Esophagus muscularis mucosa (tissue), 4 donors: ENCODE measurements at regions not wholly inside any gene's neighbourhood (a gene's known extent, or its start where the extent isn't known, plus 50 kb on each side); places are given as distances from the start of the nearest gene placed in this dataset.

Experiments
- DNase-seq: peaks from one replicate; pipeline ENCODE4 v3.0.0-alpha.2; 2017; ENCODE audit errors: extremely low spot score
- H3K27ac ChIP-seq, 4 donors: fragments of 200-600 bp; sonication (generic); replicated peaks in 1 of 4; 1 replicate in 3 of 4; 2 replicates in 1 of 4; pipeline ENCODE4 v1.5.1; 2016 to 2019; ENCODE audit warnings: mild to moderate bottlenecking in 1 of 4
- H3K27me3 ChIP-seq, 4 donors: fragments of 200-600 bp; sonication (generic); one replicate each; pipeline versions ENCODE4 v1.5.1 to v1.6.0; 2016 to 2019
- H3K36me3 ChIP-seq, 4 donors: fragments of 200-600 bp; sonication (generic); one replicate each; pipeline ENCODE4 v1.5.1; 2016 to 2019
- H3K4me1 ChIP-seq, 4 donors: fragments of 200-600 bp; sonication (generic); one replicate each; pipeline ENCODE4 v1.5.1; 2016 to 2019
- H3K4me3 ChIP-seq, 4 donors: fragments of 200-600 bp; sonication (generic); 1 replicate in 2 of 4; 2 replicates in 2 of 4; pipeline ENCODE4 v1.5.1; 2016 to 2019; ENCODE audit warnings: mild to moderate bottlenecking in 4 of 4, moderate library complexity in 1 of 4
- H3K9me3 ChIP-seq, 4 donors: fragments of 200-600 bp; sonication (generic); 1 replicate in 3 of 4; 2 replicates in 1 of 4; pipeline ENCODE4 v1.5.1; 2016 to 2019
- EP300 ChIP-seq: sonication (generic); formaldehyde crosslinking; IDR thresholded peaks from one replicate; pipeline ENCODE4 v1.6.1; 2017; ENCODE audit warnings: antibody characterized with exemption
- POLR2A ChIP-seq: fragments of 450-650 bp; IDR thresholded peaks from one replicate; pipeline ENCODE4 v1.6.1; 2017; ENCODE audit warnings: antibody characterized with exemption, moderate library complexity, mild to moderate bottlenecking, low read depth
- POLR2AphosphoS5 ChIP-seq, 2 donors: sonication (generic); formaldehyde crosslinking; IDR thresholded peaks; one replicate each; pipeline ENCODE4 v1.6.1; 2017; ENCODE audit warnings: antibody characterized with exemption in 2 of 2
- WGBS: methylation state at CpG from one replicate; pipeline ENCODE4 v1.1.5; 2018; 5-methylcytosine and 5-hydroxymethylcytosine counted together
- intact Hi-C: fragments of 100-400 bp; cut with DNase I; formaldehyde crosslinking; loops from one replicate; pipeline ENCODE4 v1.15.1; 2023
- TF ChIP-seq, protein P1 (sequence below), 3 experiments: fragments of 200-600 bp in 2 of 3; fragments of 450-650 bp in 1 of 3; sonication (generic) in 2 of 3; IDR thresholded peaks; one replicate each; pipeline ENCODE4 v1.5.1; 2017 to 2019; ENCODE audit warnings: antibody characterized with exemption in 3 of 3, mild to moderate bottlenecking in 2 of 3, moderate library complexity in 1 of 3

DNA sequence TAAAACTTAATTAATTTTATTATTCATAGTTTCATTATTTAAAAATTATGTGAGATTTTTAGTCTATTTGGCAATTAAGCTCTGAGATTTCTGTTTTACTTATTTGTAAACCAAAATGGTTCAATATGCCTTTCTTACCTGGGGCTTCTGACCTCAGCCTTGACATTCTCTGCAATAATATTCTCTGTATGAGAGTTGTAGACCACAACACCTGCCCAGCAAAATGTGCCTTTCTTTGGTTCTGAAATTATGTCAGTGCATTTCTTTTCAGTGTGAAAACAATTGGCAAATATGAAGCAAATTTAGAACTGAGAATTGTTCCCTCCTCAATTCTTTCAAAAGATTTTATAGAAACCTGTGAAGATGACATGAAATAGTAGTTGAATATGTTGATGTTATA lies 426.4 kb upstream of the FZD8 start:
- H3K27me3 ChIP-seq: no peaks in the 10 kb centered on the region
- peaks cover 0 to 7% (median 0%) of the 10 kb centered on the region in 4 donors for H3K9me3 ChIP-seq
- no peak for DNase-seq
- intact Hi-C loops: no loop called here
- TF ChIP-seq POLR2A (no peak), EP300 (no peak), POLR2AphosphoS5 (IDR thresholded peaks at IDR 0.05) (no peak)
- TF ChIP-seq, protein P1, sequence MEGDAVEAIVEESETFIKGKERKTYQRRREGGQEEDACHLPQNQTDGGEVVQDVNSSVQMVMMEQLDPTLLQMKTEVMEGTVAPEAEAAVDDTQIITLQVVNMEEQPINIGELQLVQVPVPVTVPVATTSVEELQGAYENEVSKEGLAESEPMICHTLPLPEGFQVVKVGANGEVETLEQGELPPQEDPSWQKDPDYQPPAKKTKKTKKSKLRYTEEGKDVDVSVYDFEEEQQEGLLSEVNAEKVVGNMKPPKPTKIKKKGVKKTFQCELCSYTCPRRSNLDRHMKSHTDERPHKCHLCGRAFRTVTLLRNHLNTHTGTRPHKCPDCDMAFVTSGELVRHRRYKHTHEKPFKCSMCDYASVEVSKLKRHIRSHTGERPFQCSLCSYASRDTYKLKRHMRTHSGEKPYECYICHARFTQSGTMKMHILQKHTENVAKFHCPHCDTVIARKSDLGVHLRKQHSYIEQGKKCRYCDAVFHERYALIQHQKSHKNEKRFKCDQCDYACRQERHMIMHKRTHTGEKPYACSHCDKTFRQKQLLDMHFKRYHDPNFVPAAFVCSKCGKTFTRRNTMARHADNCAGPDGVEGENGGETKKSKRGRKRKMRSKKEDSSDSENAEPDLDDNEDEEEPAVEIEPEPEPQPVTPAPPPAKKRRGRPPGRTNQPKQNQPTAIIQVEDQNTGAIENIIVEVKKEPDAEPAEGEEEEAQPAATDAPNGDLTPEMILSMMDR (IDR thresholded peaks at IDR 0.05): no peak
- no peaks in the 10 kb centered on the region for H3K4me1 ChIP-seq
- no peaks in the 10 kb centered on the region for H3K36me3 ChIP-seq
- H3K27ac ChIP-seq: no peak overlapping the region
- H3K4me3 ChIP-seq: no peak overlapping the region

DNA sequence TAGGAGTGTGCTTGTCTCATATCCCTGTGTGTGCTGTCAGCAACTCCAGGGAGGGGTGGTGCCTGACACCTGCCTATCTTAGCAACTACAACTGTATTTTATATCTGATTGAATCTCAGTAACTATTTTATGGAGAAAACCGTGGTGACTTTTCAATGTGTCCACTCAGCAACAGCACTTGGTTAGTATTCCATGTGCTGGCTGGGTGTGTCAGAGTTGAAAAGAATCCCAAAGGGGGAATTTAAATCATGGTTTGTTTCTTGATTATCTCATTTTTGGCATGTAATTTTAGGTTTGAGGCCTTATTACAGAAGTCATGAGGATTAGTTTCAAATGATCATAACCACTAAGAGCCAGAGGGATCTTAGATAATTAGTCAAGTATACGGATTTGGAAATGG lies 425.7 kb upstream of the FZD8 start:
- intact Hi-C loops: no loop called here
- Histone ChIP-seq H3K4me1 (no peaks in the 10 kb centered on the region), H3K4me3 (no peak overlapping the region), H3K36me3 (no peaks in the 10 kb centered on the region), H3K9me3 (peaks cover 0 to 7% (median 0%) of the 10 kb centered on the region in 4 donors), H3K27ac (no peak overlapping the region), H3K27me3 (no peaks in the 10 kb centered on the region)
- no peak for DNase-seq
- TF ChIP-seq POLR2AphosphoS5 (IDR thresholded peaks at IDR 0.05) (no peak), EP300 (no peak), POLR2A (no peak)
- TF ChIP-seq, protein P1 (IDR thresholded peaks at IDR 0.05): no peak
- WGBS: 66% methylated on average over 2 of the region's 2 CpGs

DNA sequence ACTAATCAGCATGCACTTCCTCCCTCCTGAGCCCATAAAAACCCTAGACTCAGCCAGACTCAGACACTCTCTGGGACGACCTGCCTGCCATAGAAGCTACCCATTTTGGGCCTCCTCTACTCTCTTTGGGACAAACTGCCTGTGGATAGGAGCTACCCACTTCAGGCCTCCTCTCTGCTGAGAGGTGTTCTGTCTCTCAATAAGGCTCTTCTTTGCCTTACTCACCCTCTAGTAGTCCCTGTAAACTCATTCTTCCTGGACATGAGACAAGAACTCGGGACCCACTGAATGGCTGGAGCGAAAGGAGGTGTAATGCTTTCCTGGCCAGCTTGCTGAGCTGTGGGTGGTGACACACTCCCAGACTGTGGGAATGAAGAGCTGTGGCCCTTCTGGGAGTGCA lies 424.8 kb upstream of the FZD8 start:
- Histone ChIP-seq H3K27me3 (no peaks in the 10 kb centered on the region), H3K27ac (no peak overlapping the region), H3K9me3 (peaks cover 0 to 7% (median 0%) of the 10 kb centered on the region in 4 donors), H3K4me1 (no peaks in the 10 kb centered on the region), H3K36me3 (no peaks in the 10 kb centered on the region), H3K4me3 (no peak overlapping the region)
- 94% methylated on average over 3 of the region's 3 CpGs for WGBS
- intact Hi-C loops: no loop called here
- TF ChIP-seq EP300: no peak
- TF ChIP-seq, protein P1 (IDR thresholded peaks at IDR 0.05): no peak
- TF ChIP-seq POLR2AphosphoS5 (IDR thresholded peaks at IDR 0.05): no peak
- no peak for TF ChIP-seq POLR2A
- DNase-seq: no peak

DNA sequence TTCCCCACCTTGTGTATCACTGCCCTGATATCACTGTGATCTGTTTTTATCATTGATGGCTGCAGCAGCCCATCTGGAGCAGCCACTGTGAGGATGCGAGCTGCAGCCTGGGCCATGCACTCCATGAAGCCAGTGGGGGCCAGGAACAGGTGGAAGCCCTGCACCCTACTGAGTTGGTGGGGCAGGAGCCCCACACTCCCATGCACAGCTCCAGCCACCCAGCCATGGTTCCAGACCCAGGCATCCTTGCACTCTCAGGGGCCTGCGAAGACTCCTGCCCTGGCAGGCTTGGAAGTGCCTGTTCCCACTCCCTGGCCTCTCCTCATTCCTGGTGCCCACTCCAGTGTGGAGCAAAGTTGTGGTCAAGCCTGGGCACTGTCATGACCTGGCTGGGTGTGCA lies 424.0 kb upstream of the FZD8 start:
- intact Hi-C loops: no loop called here
- TF ChIP-seq EP300 (no peak), POLR2A (no peak), POLR2AphosphoS5 (IDR thresholded peaks at IDR 0.05) (no peak)
- TF ChIP-seq, protein P1 (IDR thresholded peaks at IDR 0.05): no peak
- H3K27me3 ChIP-seq: no peaks in the 10 kb centered on the region
- no peak overlapping the region for H3K4me3 ChIP-seq
- H3K4me1 ChIP-seq: no peaks in the 10 kb centered on the region
- no peak overlapping the region for H3K27ac ChIP-seq
- no peaks in the 10 kb centered on the region for H3K36me3 ChIP-seq
- peaks cover 0 to 7% (median 0%) of the 10 kb centered on the region in 4 donors for H3K9me3 ChIP-seq
- DNase-seq: no peak
- WGBS: 100% methylated on average over 2 of the region's 2 CpGs

DNA sequence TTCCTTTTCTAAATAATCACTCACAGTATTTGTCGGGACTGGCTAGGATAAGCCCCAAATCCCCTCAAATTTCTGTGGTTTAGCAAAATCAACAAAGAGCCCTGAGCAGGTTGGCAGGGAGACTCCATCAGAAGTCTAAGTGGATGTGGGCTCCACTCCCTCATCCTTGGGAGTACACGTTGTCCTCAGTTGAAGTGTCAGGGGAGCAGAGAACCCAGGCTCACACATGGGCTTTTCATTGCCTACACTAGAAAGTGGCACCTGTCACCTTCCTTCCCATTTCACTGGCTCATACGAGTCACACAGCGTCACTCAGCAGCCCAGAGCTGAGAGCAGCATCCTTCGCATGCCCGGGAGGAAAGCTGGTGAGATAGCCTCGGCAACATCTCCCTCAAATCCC lies 421.3 kb upstream of the FZD8 start:
- intact Hi-C loops: no loop called here
- no peak for TF ChIP-seq EP300
- TF ChIP-seq POLR2A: no peak
- TF ChIP-seq, protein P1 (IDR thresholded peaks at IDR 0.05): no peak
- no peak for TF ChIP-seq POLR2AphosphoS5 (IDR thresholded peaks at IDR 0.05)
- Histone ChIP-seq H3K27me3 (no peaks in the 10 kb centered on the region), H3K27ac (no peak overlapping the region), H3K4me1 (no peaks in the 10 kb centered on the region), H3K9me3 (peaks cover 0 to 7% (median 0%) of the 10 kb centered on the region in 4 donors), H3K4me3 (no peak overlapping the region), H3K36me3 (no peaks in the 10 kb centered on the region)
- no peak for DNase-seq
- WGBS: 82% methylated on average over 7 of the region's 7 CpGs
